H9 (cell line): ENCODE measurements at regions not wholly inside any gene's neighbourhood (a gene's known extent, or its start where the extent isn't known, plus 50 kb on each side); places are given as distances from the start of the nearest gene placed in this dataset.

Experiments used
- DNase-seq: peaks from one replicate; pipeline ENCODE4 v3.0.0-alpha.2; 2017
- H2AFZ ChIP-seq: one replicate; pipeline ENCODE4 v1.6.1; 2013; ENCODE audit warnings: mild to moderate bottlenecking, low read length, control low read depth, moderate library complexity
- H2AK5ac ChIP-seq: 2 replicates; pipeline ENCODE4 v1.6.1; 2013; ENCODE audit warnings: low read length, control low read depth, mixed read lengths; ENCODE audit not compliant: insufficient read length
- H2BK120ac ChIP-seq: one replicate; pipeline ENCODE4 v1.6.1; 2013; ENCODE audit warnings: low read depth, mild to moderate bottlenecking, low read length, control low read depth, inconsistent platforms; ENCODE audit not compliant: poor library complexity, severe bottlenecking
- H2BK12ac ChIP-seq: 2 replicates; pipeline ENCODE4 v1.6.1; 2013; ENCODE audit warnings: low read length, control low read depth, mixed read lengths, low read depth; ENCODE audit not compliant: insufficient read length
- H2BK15ac ChIP-seq: 2 replicates; pipeline ENCODE4 v1.6.1; 2013; ENCODE audit warnings: low read depth, low read length, control low read depth
- H2BK20ac ChIP-seq: one replicate; pipeline ENCODE4 v1.6.1; 2013; ENCODE audit warnings: low read depth, mild to moderate bottlenecking, low read length, control low read depth, inconsistent platforms; ENCODE audit not compliant: poor library complexity, severe bottlenecking
- H2BK5ac ChIP-seq: 2 replicates; pipeline ENCODE4 v1.6.1; 2013; ENCODE audit warnings: low read length, control low read depth, mixed read lengths; ENCODE audit not compliant: insufficient read length
- H3K14ac ChIP-seq: 2 replicates; pipeline ENCODE4 v1.6.1; 2013; ENCODE audit warnings: low read length, control low read depth; ENCODE audit not compliant: insufficient read depth
- H3K18ac ChIP-seq: 2 replicates; pipeline ENCODE4 v1.6.1; 2013; ENCODE audit warnings: low read depth, mild to moderate bottlenecking, mixed read lengths, low read length, control low read depth; ENCODE audit not compliant: insufficient read length
- H3K23ac ChIP-seq: 2 replicates; pipeline ENCODE4 v1.6.1; 2013; ENCODE audit warnings: low read length, control low read depth, mixed read lengths, low read depth; ENCODE audit not compliant: insufficient read length
- H3K23me2 ChIP-seq: 2 replicates; pipeline ENCODE4 v1.6.1; 2013; ENCODE audit warnings: low read depth, mild to moderate bottlenecking, mixed read lengths, low read length, control low read depth; ENCODE audit not compliant: insufficient read length, poor library complexity, severe bottlenecking
- H3K27ac ChIP-seq: 2 replicates; pipeline ENCODE4 v1.5.1; 2013; ENCODE audit warnings: low read length, control low read depth, mixed read lengths, low read depth; ENCODE audit not compliant: insufficient read length
- H3K27me3 ChIP-seq: 2 replicates; pipeline ENCODE4 v1.6.1; 2013; ENCODE audit warnings: low read length, control low read depth, inconsistent platforms; ENCODE audit not compliant: insufficient read depth
- H3K4ac ChIP-seq: 2 replicates; pipeline ENCODE4 v1.6.1; 2013; ENCODE audit warnings: low read depth, mild to moderate bottlenecking, control low read depth, inconsistent platforms, low read length, moderate library complexity
- H3K4me1 ChIP-seq: 2 replicates; pipeline ENCODE4 v1.6.1; 2013; ENCODE audit warnings: low read length, control low read depth, inconsistent platforms; ENCODE audit not compliant: insufficient read depth
- H3K4me2 ChIP-seq: 2 replicates; pipeline ENCODE4 v1.6.1; 2013; ENCODE audit warnings: low read length, control low read depth, mixed read lengths; ENCODE audit not compliant: insufficient read length, insufficient read depth
- H3K56ac ChIP-seq: 2 replicates; pipeline ENCODE4 v1.6.1; 2013; ENCODE audit warnings: low read depth, mild to moderate bottlenecking, mixed read lengths, low read length, control low read depth; ENCODE audit not compliant: insufficient read length
- H3K79me1 ChIP-seq: 2 replicates; pipeline ENCODE4 v1.6.1; 2013; ENCODE audit warnings: low read depth, mild to moderate bottlenecking, moderate library complexity, low read length, control low read depth, inconsistent platforms; ENCODE audit not compliant: insufficient read depth, poor library complexity, severe bottlenecking
- H3K79me2 ChIP-seq: 2 replicates; pipeline ENCODE4 v1.6.1; 2013; ENCODE audit warnings: low read length, control low read depth, inconsistent platforms; ENCODE audit not compliant: insufficient read depth
- H3K9ac ChIP-seq: 2 replicates; pipeline ENCODE4 v1.6.1; 2013; ENCODE audit warnings: low read length, control low read depth, mixed read lengths; ENCODE audit not compliant: insufficient read length; ENCODE audit errors: extremely low read depth
- H3K9me3 ChIP-seq: one replicate; pipeline ENCODE4 v1.6.1; 2013; ENCODE audit warnings: low read depth, low read length, inconsistent platforms; ENCODE audit not compliant: control insufficient read depth
- H3T11ph ChIP-seq: one replicate; pipeline ENCODE4 v1.6.1; 2013; ENCODE audit warnings: mild to moderate bottlenecking, low read length, control low read depth, inconsistent platforms
- H4K20me1 ChIP-seq: one replicate; pipeline ENCODE4 v1.6.1; 2013; ENCODE audit not compliant: control insufficient read depth, insufficient read length, insufficient read depth
- H4K5ac ChIP-seq: 2 replicates; pipeline ENCODE4 v1.6.1; 2013; ENCODE audit warnings: low read depth, mild to moderate bottlenecking, mixed read lengths, low read length, control low read depth; ENCODE audit not compliant: insufficient read length
- H4K8ac ChIP-seq: replicated peaks from 2 replicates; pipeline ENCODE4 v1.6.1; 2013; ENCODE audit warnings: low read length, control low read depth, mixed read lengths, low read depth; ENCODE audit not compliant: insufficient read length
- H4K91ac ChIP-seq: 2 replicates; pipeline ENCODE4 v1.6.1; 2013; ENCODE audit warnings: low read depth, mild to moderate bottlenecking, moderate library complexity, mixed read lengths, low read length, control low read depth; ENCODE audit not compliant: insufficient read length
- H3K27ac Mint-ChIP-seq, 3 experiments: 2 replicates in 2 of 3; 3 replicates in 1 of 3; pipeline ENCODE4 v1.8.0; 2020 to 2021; ENCODE audit warnings: mixed read lengths in 3 of 3, mild to moderate bottlenecking in 1 of 3, moderate library complexity in 1 of 3
- H3K27me3 Mint-ChIP-seq: 2 replicates; pipeline ENCODE4 v1.8.0; 2021; ENCODE audit warnings: low read depth, mild to moderate bottlenecking, moderate library complexity, mixed read lengths
- H3K36me3 Mint-ChIP-seq, 3 experiments: 2 replicates in 2 of 3; 3 replicates in 1 of 3; pipeline ENCODE4 v1.8.0; 2020 to 2021; ENCODE audit warnings: low read depth in 3 of 3, mixed read lengths in 3 of 3; ENCODE audit not compliant: insufficient read depth in 1 of 3
- H3K4me1 Mint-ChIP-seq, 2 experiments: 2 replicates each; pipeline ENCODE4 v1.8.0; 2020; ENCODE audit warnings: mixed read lengths in 2 of 2
- H3K4me3 Mint-ChIP-seq, 2 experiments: 2 replicates in 1 of 2; 3 replicates in 1 of 2; pipeline ENCODE4 v1.8.0; 2020 to 2021; ENCODE audit warnings: mild to moderate bottlenecking in 2 of 2, mixed read lengths in 2 of 2, moderate library complexity in 1 of 2
- H3K9me3 Mint-ChIP-seq, 2 experiments: 2 replicates in 1 of 2; 3 replicates in 1 of 2; pipeline ENCODE4 v1.8.0; 2020; ENCODE audit warnings: mild to moderate bottlenecking in 2 of 2, mixed read lengths in 2 of 2, moderate library complexity in 1 of 2
- CTCF ChIP-seq: fragments of 200-600 bp; sonication (generic); conservative IDR thresholded peaks from 3 replicates; pipeline ENCODE4 v1.8.0; 2021; ENCODE audit warnings: antibody characterized with exemption, mild to moderate bottlenecking
- WGBS: extraction: QIAGEN DNeasy Blood & Tissue Kit; methylation state at CpG from one replicate; pipeline ENCODE4 v1.1.7; 2013; ENCODE audit warnings: missing lambda C conversion rate, low lambda C conversion rate, mixed read lengths; ENCODE audit not compliant: insufficient read length; ENCODE audit errors: extremely low coverage; 5-methylcytosine and 5-hydroxymethylcytosine counted together

GRCh38 chr4:43586813-43587212, 694.3 kb downstream of the GRXCR1 start:
- Mint-ChIP-seq H3K4me1 (no peaks in the 10 kb centered on the region), H3K27me3 (no peaks in the 10 kb centered on the region), H3K4me3 (no peak overlapping the region), H3K27ac (no peak overlapping the region), H3K36me3 (no peaks in the 10 kb centered on the region; a peak in 2 of 7 replicates), H3K9me3 (peaks cover 3 to 4% of the 10 kb centered on the region in 2 experiments; a peak in 3 of 5 replicates)
- H4K91ac ChIP-seq = no peak overlapping the region
- H2BK12ac ChIP-seq = no peak overlapping the region
- no peak overlapping the region for H2BK20ac ChIP-seq
- H3K23me2 ChIP-seq = no peaks in the 10 kb centered on the region
- H3K4me2 ChIP-seq = no peak overlapping the region
- H2BK15ac ChIP-seq = no peak overlapping the region
- H3K4me1 ChIP-seq = no peaks in the 10 kb centered on the region
- H3K27me3 ChIP-seq = no peaks in the 10 kb centered on the region
- H2BK120ac ChIP-seq = no peak overlapping the region
- TF ChIP-seq CTCF = no peak
- H4K5ac ChIP-seq = no peak overlapping the region
- H2AFZ ChIP-seq = no peak overlapping the region
- no peak overlapping the region for H3K23ac ChIP-seq
- H3K56ac ChIP-seq = no peak overlapping the region
- H3K9ac ChIP-seq = no peak overlapping the region
- H3K27ac ChIP-seq = no peak overlapping the region
- H2AK5ac ChIP-seq = no peak overlapping the region
- no CpG with 5 or more reads among the region's 4 CpGs for WGBS
- no peak for DNase-seq
- H4K8ac ChIP-seq = no peak overlapping the region
- no peak overlapping the region for H2BK5ac ChIP-seq
- no peak overlapping the region for H3K14ac ChIP-seq
- H3K4ac ChIP-seq = no peak overlapping the region
- no peaks in the 10 kb centered on the region for H3K9me3 ChIP-seq
- H3K79me2 ChIP-seq = no peaks in the 10 kb centered on the region
- H4K20me1 ChIP-seq = no peaks in the 10 kb centered on the region
- no peak overlapping the region for H3K18ac ChIP-seq
- H3K79me1 ChIP-seq = no peaks in the 10 kb centered on the region
- no peak overlapping the region for H3T11ph ChIP-seq
